HepG2 (cell line): ENCODE measurements at regions not wholly inside any gene's neighbourhood (a gene's known extent, or its start where the extent isn't known, plus 50 kb on each side); places are given as distances from the start of the nearest gene placed in this dataset.

ENCODE experiments used
- ATAC-seq: fragments of 200-7000 bp; cut with Tn5 transposase; 3 replicates; pipeline ENCODE4 v1.9.1; 2020; ENCODE audit warnings: mild to moderate bottlenecking, moderate library complexity
- BruUV-seq: library from RNA; stranded (reverse); fragments of 400-500 nt; replicated peaks from 2 replicates; lab custom pipeline; 2021; lab: Mats Ljungman, UMichigan
- CTCF ChIA-PET: fragments of 300-600 bp; formaldehyde crosslinking; extraction: SDS; loops from one replicate; lab custom pipeline; 2021; ENCODE audit warnings: low total read pairs, inconsistent platforms, low intra/inter-chr PET ratio; lab: Yijun Ruan, JAX
- POLR2A ChIA-PET: fragments of 350-600 bp; sonication (Branson Sonifier 250); formaldehyde crosslinking; loops from one replicate; lab custom pipeline; 2020; ENCODE audit warnings: antibody characterized with exemption, inconsistent platforms; lab: Yijun Ruan, JAX
- DNase-seq: peaks from one replicate; pipeline ENCODE4 v3.0.0-alpha.2; 2015; ENCODE audit warnings: low spot score
- FAIRE-seq: peaks from 3 replicates; lab custom pipeline; 2011; peaks lifted over from hg19 to GRCh38; lab: Jason Lieb, UNC
- H2AFZ ChIP-seq: one replicate; pipeline ENCODE4 v1.6.1; 2011; ENCODE audit warnings: low read length, inconsistent platforms
- H3K27ac ChIP-seq: fragments of 300-600 bp; 3 replicates; pipeline ENCODE4 v1.8.0; 2011; ENCODE audit warnings: mixed run types, mild to moderate bottlenecking, mixed read lengths, low read length, inconsistent platforms; ENCODE audit not compliant: insufficient read depth; ENCODE audit errors: extremely low read length
- H3K27me3 ChIP-seq, 2 experiments: fragments of 200-600 bp in 1 of 2; 2 replicates in 1 of 2; 3 replicates in 1 of 2; pipeline versions ENCODE4 v1.6.0 to v1.8.0; 2011; ENCODE audit warnings: low read length in 2 of 2, mild to moderate bottlenecking in 2 of 2, moderate library complexity in 2 of 2, inconsistent platforms in 1 of 2; ENCODE audit not compliant: insufficient read depth in 2 of 2, control insufficient read depth in 1 of 2
- H3K36me3 ChIP-seq, 2 experiments: fragments of 200-600 bp in 1 of 2; replicated peaks in 1 of 2; 2 replicates in 1 of 2; 3 replicates in 1 of 2; pipeline versions ENCODE4 v1.5.1 to v1.8.0; 2011; ENCODE audit warnings: low read length in 2 of 2, inconsistent platforms in 1 of 2; ENCODE audit not compliant: insufficient read depth in 2 of 2, control insufficient read depth in 1 of 2
- H3K4me1 ChIP-seq: 2 replicates; pipeline ENCODE4 v1.5.1; 2012; ENCODE audit warnings: low read length, inconsistent platforms; ENCODE audit not compliant: insufficient read depth
- H3K4me2 ChIP-seq: 2 replicates; pipeline ENCODE4 v1.6.0; 2011; ENCODE audit warnings: low read depth, low read length, inconsistent platforms
- H3K4me3 ChIP-seq, 3 experiments: fragments of 200-600 bp in 1 of 3; sonication (generic), shearing (Covaris generic) in 1 of 3; replicated peaks in 1 of 3; 2 replicates each; pipeline ENCODE4 v1.5.1; 2011 to 2016; ENCODE audit warnings: low read length in 3 of 3, inconsistent platforms in 2 of 3, low read depth in 2 of 3, mild to moderate bottlenecking in 2 of 3, control low read depth in 1 of 3, mixed read lengths in 1 of 3; ENCODE audit not compliant: insufficient read depth in 1 of 3
- H3K79me2 ChIP-seq: one replicate; pipeline ENCODE4 v1.6.1; 2011; ENCODE audit warnings: low read length, inconsistent platforms; ENCODE audit not compliant: insufficient read depth
- H3K9ac ChIP-seq: 2 replicates; pipeline ENCODE4 v1.6.0; 2011; ENCODE audit warnings: mild to moderate bottlenecking, low read depth, low read length, inconsistent platforms; ENCODE audit not compliant: insufficient read depth
- H3K9me3 ChIP-seq: 2 replicates; pipeline ENCODE4 v1.5.1; 2012; ENCODE audit warnings: mild to moderate bottlenecking, low read length
- H4K20me1 ChIP-seq: 2 replicates; pipeline ENCODE4 v1.6.0; 2011; ENCODE audit warnings: inconsistent platforms, mild to moderate bottlenecking, low read length, moderate library complexity; ENCODE audit not compliant: insufficient read depth
- AGO2 ChIP-seq: fragments of 200-400 bp; formaldehyde crosslinking; optimal IDR thresholded peaks from 2 replicates; pipeline ENCODE3; 2017; ENCODE audit warnings: mild to moderate bottlenecking, low read depth, low read length, moderate library complexity
- FOSL1 ChIP-seq: sonication (generic); formaldehyde crosslinking; IDR thresholded peaks from 2 replicates; pipeline ENCODE4 v1.9.0; 2021; ENCODE audit warnings: missing genetic modification reagents, borderline replicate concordance
- GABPA ChIP-seq, 2 experiments: IDR thresholded peaks; 2 replicates each; pipeline ENCODE4 v1.6.1; 2011 to 2016; ENCODE audit warnings: low read depth in 2 of 2, low read length in 1 of 2, missing biosample characterization in 1 of 2, missing genetic modification characterization in 1 of 2
- HDAC1 ChIP-seq: sonication (generic); formaldehyde crosslinking; IDR thresholded peaks from 2 replicates; pipeline ENCODE4 v1.5.1; 2020; ENCODE audit warnings: mild to moderate bottlenecking, missing genetic modification reagents
- IKZF1 ChIP-seq: fragments of 450-650 bp; IDR thresholded peaks from 2 replicates; pipeline ENCODE4 v1.7.1; 2016
- IRF9 ChIP-seq: sonication (generic); formaldehyde crosslinking; IDR thresholded peaks from 2 replicates; pipeline ENCODE4 v1.8.0; 2022; ENCODE audit warnings: missing genetic modification reagents, mild to moderate bottlenecking, borderline replicate concordance
- KMT2B ChIP-seq: IDR thresholded peaks from 2 replicates; pipeline ENCODE4 v1.6.1; 2016; ENCODE audit warnings: missing genetic modification reagents, missing compliant biosample characterization
- NCOA2 ChIP-seq: sonication (generic); formaldehyde crosslinking; IDR thresholded peaks from 2 replicates; pipeline ENCODE4 v1.8.0; 2022; ENCODE audit warnings: inconsistent platforms
- PCBP1 ChIP-seq: fragments of 200-400 bp; formaldehyde crosslinking; IDR thresholded peaks from 2 replicates; pipeline ENCODE4 v1.6.1; 2017; ENCODE audit warnings: mild to moderate bottlenecking, low read depth, low read length, borderline replicate concordance
- TARDBP ChIP-seq: sonication (generic); formaldehyde crosslinking; IDR thresholded peaks from 2 replicates; pipeline ENCODE4 v1.8.0; 2022; ENCODE audit warnings: mild to moderate bottlenecking, missing genetic modification reagents
- THYN1 ChIP-seq: sonication (generic); formaldehyde crosslinking; IDR thresholded peaks from 2 replicates; pipeline ENCODE4 v1.8.1; 2023; ENCODE audit warnings: low read depth, mild to moderate bottlenecking, moderate library complexity, missing genetic modification reagents, borderline replicate concordance
- TOPORS ChIP-seq: sonication (generic); formaldehyde crosslinking; IDR thresholded peaks from 2 replicates; pipeline ENCODE4 v1.8.0; 2023; ENCODE audit warnings: mild to moderate bottlenecking, missing genetic modification reagents
- ZNF12 ChIP-seq: sonication (generic); formaldehyde crosslinking; IDR thresholded peaks from 2 replicates; pipeline ENCODE4 v1.5.0; 2020; ENCODE audit warnings: missing genetic modification reagents
- ZNF414 ChIP-seq: sonication (generic); formaldehyde crosslinking; IDR thresholded peaks from 2 replicates; pipeline ENCODE4 v1.5.0; 2020; ENCODE audit warnings: missing genetic modification reagents
- ZNF564 ChIP-seq: sonication (generic); formaldehyde crosslinking; IDR thresholded peaks from 2 replicates; pipeline ENCODE4 v1.8.1; 2023; ENCODE audit warnings: mild to moderate bottlenecking, missing genetic modification reagents
- ZNF674 ChIP-seq: sonication (generic); formaldehyde crosslinking; IDR thresholded peaks from 2 replicates; pipeline ENCODE4 v1.5.0; 2020; ENCODE audit warnings: low read depth, mild to moderate bottlenecking, missing genetic modification reagents
- WGBS: methylation state at CpG from one replicate; pipeline ENCODE4 v1.1.6; 2017; ENCODE audit warnings: low lambda C conversion rate; 5-methylcytosine and 5-hydroxymethylcytosine counted together
- in situ Hi-C: cut with HindIII; loops from 2 replicates; pipeline ENCODE4 v1.10.0; 2017; ENCODE audit warnings: low pct_unique_long_range_greater_than_20kb; ENCODE audit not compliant: extremely low pct_ligation_motif_present
- intact Hi-C: fragments of 100-400 bp; cut with micrococcal nuclease; formaldehyde crosslinking; loops from one replicate; pipeline ENCODE4 v1.10.0; 2022; ENCODE audit not compliant: unreplicated experiment
- TF ChIP-seq, protein P1 (sequence below): sonication (generic); formaldehyde crosslinking; IDR thresholded peaks from 2 replicates; pipeline ENCODE4 v1.4.0; 2020; ENCODE audit warnings: missing genetic modification reagents

DNA sequence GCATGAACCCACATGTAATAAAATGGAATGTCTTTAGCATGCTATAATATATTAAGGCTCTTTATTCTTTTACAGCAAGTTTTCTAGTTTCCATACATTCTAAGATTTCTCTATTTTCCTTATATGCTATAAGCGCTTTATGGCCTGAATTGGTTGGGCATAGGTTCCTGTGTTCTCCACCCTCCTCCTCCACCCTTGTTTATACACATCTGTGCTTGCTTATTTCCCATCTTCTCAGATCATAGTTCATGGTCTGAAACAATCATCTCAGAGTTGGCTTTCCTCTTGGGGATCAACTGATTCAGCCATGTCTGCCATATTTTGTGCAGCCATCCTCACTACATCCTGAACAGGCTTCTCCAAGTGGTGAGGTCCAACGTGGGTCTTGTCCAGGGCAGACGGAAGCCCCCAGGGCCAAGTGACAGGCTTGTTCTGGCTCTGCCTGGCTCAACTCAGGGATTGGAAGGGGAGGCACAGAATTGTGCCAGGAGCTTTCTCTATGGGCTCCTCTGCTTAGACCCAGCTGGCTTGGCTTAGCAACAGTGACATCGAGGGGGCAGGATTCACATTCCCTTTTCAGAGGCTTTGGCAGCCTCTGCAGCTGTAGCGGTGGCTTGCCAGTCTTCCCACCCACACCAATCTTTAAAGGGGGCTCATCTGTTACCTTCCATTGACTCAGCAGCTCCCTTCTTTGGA, 327.3 kb downstream of the PTEN start:
- Histone ChIP-seq H3K4me2 (no peak overlapping the region), H3K27ac (no peak overlapping the region), H3K27me3 (no peaks in the 10 kb centered on the region), H3K4me3 (no peak overlapping the region), H3K9me3 (no peaks in the 10 kb centered on the region), H3K4me1 (no peaks in the 10 kb centered on the region), H4K20me1 (no peaks in the 10 kb centered on the region), H3K79me2 (no peaks in the 10 kb centered on the region), H3K36me3 (no peaks in the 10 kb centered on the region), H2AFZ (no peak overlapping the region), H3K9ac (no peak overlapping the region)
- 51% methylated on average over 3 of the region's 5 CpGs for WGBS
- TF ChIP-seq TARDBP: no peak
- TF ChIP-seq, protein P1, sequence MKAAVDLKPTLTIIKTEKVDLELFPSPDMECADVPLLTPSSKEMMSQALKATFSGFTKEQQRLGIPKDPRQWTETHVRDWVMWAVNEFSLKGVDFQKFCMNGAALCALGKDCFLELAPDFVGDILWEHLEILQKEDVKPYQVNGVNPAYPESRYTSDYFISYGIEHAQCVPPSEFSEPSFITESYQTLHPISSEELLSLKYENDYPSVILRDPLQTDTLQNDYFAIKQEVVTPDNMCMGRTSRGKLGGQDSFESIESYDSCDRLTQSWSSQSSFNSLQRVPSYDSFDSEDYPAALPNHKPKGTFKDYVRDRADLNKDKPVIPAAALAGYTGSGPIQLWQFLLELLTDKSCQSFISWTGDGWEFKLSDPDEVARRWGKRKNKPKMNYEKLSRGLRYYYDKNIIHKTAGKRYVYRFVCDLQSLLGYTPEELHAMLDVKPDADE: no peak
- TF ChIP-seq ZNF674 (CRISPR knock-in tag): no peak
- TF ChIP-seq NCOA2 (CRISPR knock-in tag): no peak
- TF ChIP-seq ZNF414 (CRISPR knock-in tag): no peak
- TF ChIP-seq IRF9: no peak
- TF ChIP-seq IKZF1: no peak
- TF ChIP-seq ZNF12 (CRISPR knock-in tag): no peak
- no peak for TF ChIP-seq AGO2
- no peak for TF ChIP-seq GABPA (IDR thresholded peaks at IDR 0.05; ENCODE audit: low read depth, low read length)
- no peak for TF ChIP-seq GABPA (CRISPR knock-in tag; IDR thresholded peaks at IDR 0.05; ENCODE audit: low read depth)
- TF ChIP-seq ZNF564: no peak
- no peak for TF ChIP-seq THYN1 (CRISPR knock-in tag)
- TF ChIP-seq KMT2B (CRISPR knock-in tag): no peak
- TF ChIP-seq PCBP1: no peak
- TF ChIP-seq TOPORS (CRISPR knock-in tag): no peak
- no peak for TF ChIP-seq HDAC1 (CRISPR knock-in tag)
- TF ChIP-seq FOSL1 (CRISPR knock-in tag): no peak
- POLR2A ChIA-PET: no interaction called here
- no peak for ATAC-seq
- intact Hi-C loops (no loop called here), in situ Hi-C loops (no loop called here)
- FAIRE-seq: no peak
- no peak for DNase-seq
- CTCF ChIA-PET: no interaction called here
- BruUV-seq: no TSS peak
